ENCODE measurements at regions not wholly inside any gene's neighbourhood (a gene's known extent, or its start where the extent isn't known, plus 50 kb on each side); places are given as distances from the start of the nearest gene placed in this dataset.

- TF ChIP-seq CTCF (conservative IDR thresholded peaks at IDR 0.05) (no peak), EZH2 (IDR thresholded peaks at IDR 0.05; ENCODE audit: low read depth) (no peak)
Measured at GRCh38 chr7:136143271-136143670, 166.1 kb upstream of the MTPN start.

Measured in PC-9 (cell line).